Adrenal gland (tissue), 9 donors: ENCODE measurements at regions not wholly inside any gene's neighbourhood (a gene's known extent, or its start where the extent isn't known, plus 50 kb on each side); places are given as distances from the start of the nearest gene placed in this dataset.

Experiments used
- DNase-seq, 7 donors: peaks; one replicate each; pipeline ENCODE4 v3.0.0-alpha.2; 2019 to 2020
- H3K27ac ChIP-seq, 5 donors: fragments of 200-600 bp; sonication (generic) in 4 of 5; 1 replicate in 3 of 5; 2 replicates in 2 of 5; pipeline versions ENCODE4 v1.5.1 to v1.8.0; 2016 to 2020; ENCODE audit warnings: mild to moderate bottlenecking in 1 of 5
- H3K27me3 ChIP-seq: fragments of 200-600 bp; 2 replicates; pipeline ENCODE4 v1.8.0; 2021
- H3K36me3 ChIP-seq, 2 donors: fragments of 200-600 bp; replicated peaks in 1 of 2; 1 replicate in 1 of 2; 2 replicates in 1 of 2; pipeline versions ENCODE4 v1.5.1 to v1.8.0; 2018 to 2022
- H3K4me1 ChIP-seq, 2 donors: fragments of 200-600 bp; replicated peaks in 1 of 2; 1 replicate in 1 of 2; 2 replicates in 1 of 2; pipeline versions ENCODE4 v1.5.1 to v1.8.0; 2018 to 2021
- H3K4me3 ChIP-seq, 4 donors: fragments of 200-600 bp; sonication (generic) in 3 of 4; one replicate each; pipeline ENCODE4 v1.5.1; 2016 to 2018
- H3K9me3 ChIP-seq, 3 donors: fragments of 200-600 bp; sonication (generic) in 1 of 3; replicated peaks in 1 of 3; 1 replicate in 2 of 3; 2 replicates in 1 of 3; pipeline versions ENCODE4 v1.5.1 to v1.8.0; 2016 to 2021
- POLR2A ChIP-seq, 2 donors: fragments of 450-650 bp; IDR thresholded peaks; one replicate each; pipeline ENCODE4 v1.6.1; 2017; ENCODE audit warnings: antibody characterized with exemption in 2 of 2, mild to moderate bottlenecking in 2 of 2, moderate library complexity in 1 of 2
- WGBS, 4 donors: extraction: QIAGEN DNeasy Blood & Tissue Kit in 2 of 4; methylation state at CpG; one replicate each; pipeline versions ENCODE4 v1.1.5 to v1.1.7; 2013 to 2017; 5-methylcytosine and 5-hydroxymethylcytosine counted together
- intact Hi-C, 2 donors: fragments of 100-400 bp; cut with DNase I; formaldehyde crosslinking; loops; one replicate each; pipeline versions ENCODE4 v1.14.1 to v1.15.0; 2022 to 2023
- TF ChIP-seq, protein P1 (sequence below), 6 experiments: fragments of 450-650 bp in 4 of 6; fragments of 200-600 bp in 2 of 6; sonication (generic) in 1 of 6; IDR thresholded peaks; 1 replicate in 5 of 6; 2 replicates in 1 of 6; pipeline versions ENCODE4 v1.5.1 to v1.8.0; 2016 to 2021; ENCODE audit warnings: antibody characterized with exemption in 6 of 6, mild to moderate bottlenecking in 2 of 6, moderate library complexity in 1 of 6
- donor health status: healthy with polysubstance abuse.
- donor health status: Bipolar disorder and iron deficiency.
- donor health status: DM: yes; HTN: yes; CAD: no.
- donor health status: DM: no; HTN: no; CAD: no.
- donor health status: DM: no; HTN: no; CAD: no.

DNA sequence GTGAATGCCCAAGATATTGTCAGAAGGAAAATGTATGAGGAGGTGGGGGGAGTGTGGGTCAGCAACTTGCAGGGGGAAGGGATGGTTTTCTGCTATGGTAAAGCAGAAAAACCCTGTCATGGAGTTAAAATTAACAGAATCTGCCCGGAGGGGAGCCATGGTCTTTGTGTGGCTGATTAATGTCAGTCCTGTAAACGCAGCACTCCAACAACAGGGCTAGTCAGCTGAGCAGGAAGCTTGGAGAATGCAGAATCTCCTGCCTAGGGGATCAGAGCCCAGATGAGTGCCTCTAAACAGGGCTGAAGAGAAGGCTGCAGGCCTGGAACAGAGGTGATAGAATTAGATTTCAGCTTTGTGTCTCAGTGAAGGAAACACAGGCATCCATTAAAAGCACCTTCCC, 140.9 kb upstream of the MTNR1B start:
- DNase-seq = no peak
- Histone ChIP-seq H3K36me3 (no peaks in the 10 kb centered on the region), H3K4me3 (no peak overlapping the region), H3K27me3 (no peaks in the 10 kb centered on the region), H3K27ac (no peak overlapping the region), H3K9me3 (no peaks in the 10 kb centered on the region), H3K4me1 (no peaks in the 10 kb centered on the region)
- TF ChIP-seq, protein P1, sequence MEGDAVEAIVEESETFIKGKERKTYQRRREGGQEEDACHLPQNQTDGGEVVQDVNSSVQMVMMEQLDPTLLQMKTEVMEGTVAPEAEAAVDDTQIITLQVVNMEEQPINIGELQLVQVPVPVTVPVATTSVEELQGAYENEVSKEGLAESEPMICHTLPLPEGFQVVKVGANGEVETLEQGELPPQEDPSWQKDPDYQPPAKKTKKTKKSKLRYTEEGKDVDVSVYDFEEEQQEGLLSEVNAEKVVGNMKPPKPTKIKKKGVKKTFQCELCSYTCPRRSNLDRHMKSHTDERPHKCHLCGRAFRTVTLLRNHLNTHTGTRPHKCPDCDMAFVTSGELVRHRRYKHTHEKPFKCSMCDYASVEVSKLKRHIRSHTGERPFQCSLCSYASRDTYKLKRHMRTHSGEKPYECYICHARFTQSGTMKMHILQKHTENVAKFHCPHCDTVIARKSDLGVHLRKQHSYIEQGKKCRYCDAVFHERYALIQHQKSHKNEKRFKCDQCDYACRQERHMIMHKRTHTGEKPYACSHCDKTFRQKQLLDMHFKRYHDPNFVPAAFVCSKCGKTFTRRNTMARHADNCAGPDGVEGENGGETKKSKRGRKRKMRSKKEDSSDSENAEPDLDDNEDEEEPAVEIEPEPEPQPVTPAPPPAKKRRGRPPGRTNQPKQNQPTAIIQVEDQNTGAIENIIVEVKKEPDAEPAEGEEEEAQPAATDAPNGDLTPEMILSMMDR (IDR thresholded peaks at IDR 0.05) = no peak
- no peak for TF ChIP-seq POLR2A (IDR thresholded peaks at IDR 0.05)
- intact Hi-C loops = no loop called here
- 30 to 47% (median 36%) methylated on average over 2 of the region's 2 CpGs for WGBS, 4 donors

DNA sequence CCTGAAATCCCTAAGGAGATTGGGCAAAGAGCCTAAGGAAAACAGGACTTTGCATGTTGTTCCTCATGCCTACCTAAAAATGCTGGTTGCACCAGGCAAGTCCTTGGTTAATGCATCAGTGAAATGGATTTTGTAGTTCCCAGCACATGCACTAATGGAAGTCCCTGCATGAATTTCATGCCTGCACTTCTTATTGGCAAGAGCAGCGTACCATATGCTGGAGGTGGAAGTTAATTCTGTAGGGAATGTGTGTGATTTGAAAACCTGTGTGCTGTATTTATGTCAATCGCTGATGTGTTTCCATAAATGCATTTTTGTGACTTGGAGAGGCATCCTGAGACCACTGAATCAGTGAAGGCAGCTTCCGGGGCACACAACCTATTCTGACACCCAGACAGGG, 140.3 kb upstream of the MTNR1B start:
- Histone ChIP-seq H3K27ac (no peak overlapping the region), H3K4me1 (no peaks in the 10 kb centered on the region), H3K9me3 (no peaks in the 10 kb centered on the region), H3K4me3 (no peak overlapping the region), H3K36me3 (no peaks in the 10 kb centered on the region), H3K27me3 (no peaks in the 10 kb centered on the region)
- intact Hi-C loops = no loop called here
- no peak for TF ChIP-seq POLR2A (IDR thresholded peaks at IDR 0.05)
- TF ChIP-seq, protein P1 (IDR thresholded peaks at IDR 0.05) = no peak
- no peak for DNase-seq
- WGBS, 4 donors = 69 to 93% (median 91%) methylated on average over 3 of the region's 3 CpGs

DNA sequence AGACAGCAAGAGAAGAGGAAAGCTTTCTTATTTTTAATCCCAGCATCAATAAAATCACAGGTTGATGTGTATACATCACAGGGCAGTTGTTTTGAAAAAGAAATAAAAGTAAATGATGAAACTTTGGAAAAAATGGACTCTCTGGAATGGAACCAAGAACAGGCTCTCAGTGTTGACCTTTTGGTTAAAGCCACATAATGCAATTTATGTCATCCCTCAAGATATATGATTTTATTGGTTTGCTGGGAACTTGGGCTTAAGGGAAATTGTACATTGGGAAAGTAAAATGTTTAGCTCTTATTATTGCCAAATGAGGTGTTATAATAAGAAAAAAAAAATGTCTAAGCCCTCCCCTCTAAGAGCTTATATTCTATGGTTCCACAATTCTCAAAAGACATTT, 139.8 kb upstream of the MTNR1B start:
- no peaks in the 10 kb centered on the region for H3K27me3 ChIP-seq
- no peak for DNase-seq
- H3K4me3 ChIP-seq = no peak overlapping the region
- no peaks in the 10 kb centered on the region for H3K9me3 ChIP-seq
- H3K36me3 ChIP-seq = no peaks in the 10 kb centered on the region
- intact Hi-C loops = no loop called here
- no peak overlapping the region for H3K27ac ChIP-seq
- H3K4me1 ChIP-seq = no peaks in the 10 kb centered on the region
- TF ChIP-seq, protein P1 (IDR thresholded peaks at IDR 0.05) = no peak
- no peak for TF ChIP-seq POLR2A (IDR thresholded peaks at IDR 0.05)

DNA sequence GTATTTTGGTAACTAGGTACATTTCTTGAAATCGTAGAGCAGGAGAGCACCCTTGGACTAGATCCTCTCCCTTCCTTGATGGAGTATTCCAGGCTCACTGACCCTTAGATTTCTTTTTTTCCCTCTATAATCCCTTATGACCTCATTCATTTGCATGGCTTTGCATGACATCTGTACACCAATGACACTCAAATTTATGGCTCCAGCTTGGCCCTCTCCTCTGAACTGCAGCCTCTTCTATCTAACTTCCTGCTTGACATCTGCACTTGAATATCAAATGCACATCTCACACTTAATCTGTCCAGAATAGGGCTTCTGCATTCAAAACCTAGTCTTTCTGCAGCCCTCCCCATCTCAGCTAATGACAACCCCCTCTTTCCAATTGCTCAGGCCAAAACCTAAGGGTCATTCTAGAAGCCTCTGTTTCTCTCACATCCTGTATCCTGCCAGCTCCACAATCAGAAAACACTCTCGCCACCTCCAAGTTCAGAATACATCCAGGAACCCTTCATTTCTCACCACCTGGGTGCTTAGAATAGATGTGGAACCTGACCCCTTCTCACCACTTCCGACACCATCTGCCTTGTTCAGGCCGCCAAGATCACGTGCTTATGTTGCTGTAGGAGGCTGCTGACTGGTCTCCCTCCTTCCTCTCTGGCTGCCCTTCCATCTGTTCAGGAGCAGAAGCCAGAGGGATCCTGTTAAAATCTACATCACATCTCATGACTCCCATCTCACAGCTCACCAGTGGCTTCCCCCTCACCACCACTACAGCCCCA, 138.9 kb upstream of the MTNR1B start:
- H3K4me1 ChIP-seq = no peaks in the 10 kb centered on the region
- no peaks in the 10 kb centered on the region for H3K36me3 ChIP-seq
- no peak overlapping the region for H3K4me3 ChIP-seq
- TF ChIP-seq, protein P1 (IDR thresholded peaks at IDR 0.05) = no peak
- no peak for TF ChIP-seq POLR2A (IDR thresholded peaks at IDR 0.05)
- WGBS, 4 donors = 73 to 75% (median 74%) methylated on average over 5 of the region's 5 CpGs
- H3K9me3 ChIP-seq = no peaks in the 10 kb centered on the region
- no peak for DNase-seq
- no peak overlapping the region for H3K27ac ChIP-seq
- intact Hi-C loops = no loop called here
- H3K27me3 ChIP-seq = no peaks in the 10 kb centered on the region
